ENCODE measurements at regions not wholly inside any gene's neighbourhood (a gene's known extent, or its start where the extent isn't known, plus 50 kb on each side); places are given as distances from the start of the nearest gene placed in this dataset.
A peak's percentile ranks its signal among the peaks of the same experiment; 100 is the strongest.

DNA sequence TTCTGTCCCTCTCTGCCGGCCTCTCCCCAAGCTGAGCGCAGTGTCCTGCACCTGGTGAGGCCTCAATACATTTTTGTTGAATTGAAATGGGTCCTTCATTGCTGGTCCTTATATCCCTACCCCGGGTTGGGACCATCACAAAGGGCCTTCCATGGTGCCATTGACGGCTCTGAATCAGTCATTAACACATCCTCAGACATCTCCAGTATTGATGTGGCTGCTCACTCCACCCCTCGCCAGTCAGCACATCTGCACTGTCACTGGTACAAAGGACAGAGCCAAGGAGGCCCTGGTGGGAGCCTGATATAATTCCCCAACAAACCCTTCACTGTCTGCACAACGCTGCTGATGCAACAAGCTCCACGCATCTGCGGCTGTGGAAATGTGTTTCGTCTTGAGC, 191.6 kb upstream of the TOPAZ1 start:
- DNase-seq = peak; percentile 69
- no peak overlapping the region for H3K4me3 Mint-ChIP-seq
- H3K36me3 Mint-ChIP-seq (ENCODE audit: low read depth) = no peaks in the 10 kb centered on the region
- H3K9me3 ChIP-seq (ENCODE audit: control insufficient read depth, low read length) = no peaks in the 10 kb centered on the region
- WGBS, 2 experiments (ENCODE audit: insufficient coverage in 1 of 2, insufficient read length in 1 of 2) = 79 to 87% methylated on average over 7 to 9 of the region's 9 CpGs
- H3K27ac Mint-ChIP-seq = no peak overlapping the region
- no peak overlapping the region for H3K9ac ChIP-seq (ENCODE audit: extremely low read depth, low read length, poor library complexity, severe bottlenecking)
- no peaks in the 10 kb centered on the region for H3K36me3 ChIP-seq (ENCODE audit: control insufficient read depth, insufficient read depth, low read length)
- no peaks in the 10 kb centered on the region for H3K4me1 ChIP-seq (ENCODE audit: control insufficient read depth, insufficient read depth, low read length)
- H3K4me1 Mint-ChIP-seq = peaks cover 5% of the 10 kb centered on the region
- no peak overlapping the region for H3K27ac ChIP-seq (ENCODE audit: low read depth, low read length)
- no peak overlapping the region for H3K4me3 ChIP-seq (ENCODE audit: low read length)
- no peaks in the 10 kb centered on the region for H3K27me3 Mint-ChIP-seq (ENCODE audit: insufficient read depth)
- H3K9me3 Mint-ChIP-seq = no peaks in the 10 kb centered on the region
- TF ChIP-seq, protein P1, sequence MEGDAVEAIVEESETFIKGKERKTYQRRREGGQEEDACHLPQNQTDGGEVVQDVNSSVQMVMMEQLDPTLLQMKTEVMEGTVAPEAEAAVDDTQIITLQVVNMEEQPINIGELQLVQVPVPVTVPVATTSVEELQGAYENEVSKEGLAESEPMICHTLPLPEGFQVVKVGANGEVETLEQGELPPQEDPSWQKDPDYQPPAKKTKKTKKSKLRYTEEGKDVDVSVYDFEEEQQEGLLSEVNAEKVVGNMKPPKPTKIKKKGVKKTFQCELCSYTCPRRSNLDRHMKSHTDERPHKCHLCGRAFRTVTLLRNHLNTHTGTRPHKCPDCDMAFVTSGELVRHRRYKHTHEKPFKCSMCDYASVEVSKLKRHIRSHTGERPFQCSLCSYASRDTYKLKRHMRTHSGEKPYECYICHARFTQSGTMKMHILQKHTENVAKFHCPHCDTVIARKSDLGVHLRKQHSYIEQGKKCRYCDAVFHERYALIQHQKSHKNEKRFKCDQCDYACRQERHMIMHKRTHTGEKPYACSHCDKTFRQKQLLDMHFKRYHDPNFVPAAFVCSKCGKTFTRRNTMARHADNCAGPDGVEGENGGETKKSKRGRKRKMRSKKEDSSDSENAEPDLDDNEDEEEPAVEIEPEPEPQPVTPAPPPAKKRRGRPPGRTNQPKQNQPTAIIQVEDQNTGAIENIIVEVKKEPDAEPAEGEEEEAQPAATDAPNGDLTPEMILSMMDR (conservative IDR thresholded peaks at IDR 0.05) = no peak
- H3K27me3 ChIP-seq (ENCODE audit: control insufficient read depth, insufficient read depth, low read length, poor library complexity, severe bottlenecking) = no peaks in the 10 kb centered on the region

DNA sequence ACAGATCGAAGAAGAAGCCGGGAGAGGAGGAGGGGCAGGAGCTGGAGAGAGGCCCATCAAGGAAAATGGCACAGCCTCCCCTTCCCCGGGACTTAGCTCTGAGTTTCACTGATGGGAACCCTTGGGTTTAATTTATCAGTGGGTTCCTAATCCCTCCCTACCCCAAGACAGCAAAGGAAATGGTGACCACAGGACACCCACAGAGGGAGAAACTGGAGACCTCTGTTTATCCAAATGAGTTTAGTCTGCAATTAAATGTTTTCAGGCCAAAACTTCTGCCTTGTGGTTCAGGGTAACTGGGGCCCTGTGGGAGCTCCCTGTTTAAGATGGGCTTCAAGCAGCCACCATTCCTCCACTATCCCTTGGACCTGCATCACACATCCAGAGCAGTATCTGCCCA, 190.8 kb upstream of the TOPAZ1 start:
- TF ChIP-seq, protein P1 (conservative IDR thresholded peaks at IDR 0.05) = no peak
- no peaks in the 10 kb centered on the region for H3K9me3 Mint-ChIP-seq
- Histone ChIP-seq H3K27ac (ENCODE audit: low read depth, low read length) (no peak overlapping the region), H3K4me1 (ENCODE audit: control insufficient read depth, insufficient read depth, low read length) (no peaks in the 10 kb centered on the region), H3K9ac (ENCODE audit: extremely low read depth, low read length, poor library complexity, severe bottlenecking) (no peak overlapping the region), H3K36me3 (ENCODE audit: control insufficient read depth, insufficient read depth, low read length) (no peaks in the 10 kb centered on the region), H3K27me3 (ENCODE audit: control insufficient read depth, insufficient read depth, low read length, poor library complexity, severe bottlenecking) (no peaks in the 10 kb centered on the region), H3K4me3 (ENCODE audit: low read length) (no peak overlapping the region), H3K9me3 (ENCODE audit: control insufficient read depth, low read length) (no peaks in the 10 kb centered on the region)
- H3K36me3 Mint-ChIP-seq (ENCODE audit: low read depth) = no peaks in the 10 kb centered on the region
- H3K4me1 Mint-ChIP-seq = peaks cover 5% of the 10 kb centered on the region
- 85 to 93% methylated on average over 3 of the region's 3 CpGs for WGBS, 2 experiments (ENCODE audit: insufficient coverage in 1 of 2, insufficient read length in 1 of 2)
- H3K4me3 Mint-ChIP-seq = no peak overlapping the region
- H3K27ac Mint-ChIP-seq = no peak overlapping the region
- peak; percentile 17 for DNase-seq
- H3K27me3 Mint-ChIP-seq (ENCODE audit: insufficient read depth) = no peaks in the 10 kb centered on the region

DNA sequence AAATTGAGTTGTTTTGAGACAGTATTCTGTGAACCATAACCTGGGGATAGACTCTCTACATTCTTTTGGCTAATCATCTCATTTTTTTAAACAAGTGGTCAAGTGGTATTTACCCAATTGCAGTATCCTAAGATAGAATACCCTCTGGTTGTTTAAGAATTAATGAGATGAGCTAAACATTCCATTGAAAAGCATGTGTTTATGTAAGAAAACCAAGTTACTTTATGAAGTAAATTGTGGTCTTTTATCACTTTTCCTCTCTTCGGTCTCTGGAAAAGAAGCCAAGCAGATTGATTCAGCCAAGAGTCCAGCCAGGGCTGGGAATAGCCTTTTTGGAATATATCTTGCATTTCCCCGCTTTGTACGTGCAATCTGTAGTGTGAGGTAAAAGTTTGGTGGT, 185.7 kb upstream of the TOPAZ1 start:
- H3K4me3 ChIP-seq (ENCODE audit: low read length) = no peak overlapping the region
- Mint-ChIP-seq H3K4me3 (no peak overlapping the region), H3K9me3 (no peaks in the 10 kb centered on the region), H3K36me3 (ENCODE audit: low read depth) (no peaks in the 10 kb centered on the region), H3K27ac (no peak overlapping the region), H3K4me1 (peaks cover 10% of the 10 kb centered on the region), H3K27me3 (ENCODE audit: insufficient read depth) (peaks cover 12% of the 10 kb centered on the region)
- TF ChIP-seq, protein P1 (conservative IDR thresholded peaks at IDR 0.05) = no peak
- no peaks in the 10 kb centered on the region for H3K36me3 ChIP-seq (ENCODE audit: control insufficient read depth, insufficient read depth, low read length)
- no peak for DNase-seq
- 93 to 100% methylated on average over 2 to 3 of the region's 3 CpGs for WGBS, 2 experiments (ENCODE audit: insufficient coverage in 1 of 2, insufficient read length in 1 of 2)
- no peak overlapping the region for H3K9ac ChIP-seq (ENCODE audit: extremely low read depth, low read length, poor library complexity, severe bottlenecking)
- H3K4me1 ChIP-seq (ENCODE audit: control insufficient read depth, insufficient read depth, low read length) = no peaks in the 10 kb centered on the region
- H3K27me3 ChIP-seq (ENCODE audit: control insufficient read depth, insufficient read depth, low read length, poor library complexity, severe bottlenecking) = no peaks in the 10 kb centered on the region
- H3K27ac ChIP-seq (ENCODE audit: low read depth, low read length) = no peak overlapping the region
- H3K9me3 ChIP-seq (ENCODE audit: control insufficient read depth, low read length) = no peaks in the 10 kb centered on the region
